ENCODE measurements at regions not wholly inside any gene's neighbourhood (a gene's known extent, or its start where the extent isn't known, plus 50 kb on each side); places are given as distances from the start of the nearest gene placed in this dataset.

DNA sequence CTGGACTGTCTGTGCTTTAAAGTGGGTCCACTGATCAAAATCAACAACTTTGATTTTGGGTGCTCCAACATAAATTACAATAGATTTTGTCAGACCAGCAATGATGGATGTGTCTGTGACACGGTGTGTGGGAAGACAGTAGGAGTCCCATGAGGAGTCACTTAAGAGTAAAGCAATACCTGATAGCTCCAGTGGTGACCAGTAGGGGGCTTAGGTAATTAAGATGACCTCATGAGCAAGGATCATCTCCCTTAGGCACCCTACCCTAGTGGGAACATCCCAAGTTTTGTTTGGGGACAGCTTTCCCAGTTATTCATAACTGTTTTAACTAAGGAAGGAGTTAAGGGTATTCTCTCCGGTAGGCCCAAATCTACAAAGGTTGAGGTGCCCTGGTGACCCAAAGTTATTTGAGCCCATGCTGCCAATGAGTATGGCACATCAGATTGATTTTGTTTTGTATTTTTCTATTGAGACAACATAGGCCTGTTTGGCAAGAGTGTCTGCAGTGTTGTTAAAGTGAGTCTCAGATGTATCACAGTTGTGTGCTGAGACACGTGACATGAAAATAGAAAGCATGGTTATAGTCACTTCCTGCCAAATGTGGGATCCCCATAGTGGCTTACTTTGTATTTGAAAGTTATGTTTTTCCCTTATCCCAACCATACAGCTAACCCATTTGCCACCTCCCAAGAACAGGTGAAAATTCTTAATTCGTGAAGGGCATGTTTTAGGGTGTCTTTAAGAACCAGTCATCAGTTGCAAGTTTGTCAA is 1337.6 kb upstream of the SLC39A10 start:
- Histone ChIP-seq H3K79me2 (ENCODE audit: low read length) (no peaks in the 10 kb centered on the region), H3K4me3 (ENCODE audit: low read length) (no peak overlapping the region), H2AFZ (ENCODE audit: low read length) (no peak overlapping the region), H3K9me2 (replicated peaks; ENCODE audit: insufficient read depth, low read length) (no peaks in the 10 kb centered on the region; the same call in 1 of the 2 replicates), H3F3A (ENCODE audit: insufficient read depth, low read length) (no peaks in the 10 kb centered on the region), H3K4me2 (ENCODE audit: low read depth, low read length) (no peak overlapping the region), H3K27ac (ENCODE audit: low read length) (no peak overlapping the region), H3K4me1 (ENCODE audit: low read length) (no peaks in the 10 kb centered on the region), H3K27me3 (replicated peaks; ENCODE audit: insufficient read depth, low read length) (no peaks in the 10 kb centered on the region), H4K20me1 (ENCODE audit: insufficient read depth, low read length) (no peaks in the 10 kb centered on the region), H3K36me3 (replicated peaks; ENCODE audit: insufficient read depth, low read length) (no peaks in the 10 kb centered on the region), H3K9ac (ENCODE audit: low read length) (no peak overlapping the region), H3K9me3 (replicated peaks; ENCODE audit: insufficient read depth, low read length) (no peaks in the 10 kb centered on the region)
- no peak for TF ChIP-seq EZH2phosphoT487 (IDR thresholded peaks at IDR 0.05; ENCODE audit: low read length)
- TF ChIP-seq EZH2 (optimal IDR thresholded peaks at IDR 0.05; ENCODE audit: low read depth, low read length) = no peak
- TF ChIP-seq CTCF (IDR thresholded peaks at IDR 0.05; ENCODE audit: low read length) = peak; percentile 31
- DNase-seq = no peak

DNA sequence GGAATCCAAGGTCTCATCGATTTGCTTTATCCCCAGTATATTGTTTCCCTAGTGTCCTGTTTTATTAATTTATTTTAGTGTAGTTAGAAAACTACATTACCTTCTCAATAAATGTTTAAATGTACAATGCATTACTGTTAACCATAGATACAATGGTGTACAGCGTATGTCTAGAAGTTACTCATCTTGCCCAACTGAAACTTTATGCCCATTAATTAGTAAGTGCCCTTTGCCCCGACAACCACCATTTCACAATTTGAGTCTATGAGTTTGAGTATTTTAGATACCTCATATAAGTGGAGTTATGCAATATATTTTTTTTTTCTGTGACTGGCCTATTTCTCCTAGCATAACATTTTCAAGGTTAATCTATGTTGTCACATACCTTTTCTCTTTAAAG is 1343.0 kb upstream of the SLC39A10 start:
- Histone ChIP-seq H3K79me2 (ENCODE audit: low read length) (no peaks in the 10 kb centered on the region), H3K36me3 (replicated peaks; ENCODE audit: insufficient read depth, low read length) (no peaks in the 10 kb centered on the region), H3K9ac (ENCODE audit: low read length) (no peak overlapping the region), H3F3A (ENCODE audit: insufficient read depth, low read length) (no peaks in the 10 kb centered on the region), H3K4me1 (ENCODE audit: low read length) (no peaks in the 10 kb centered on the region), H3K4me2 (ENCODE audit: low read depth, low read length) (no peak overlapping the region), H3K27ac (ENCODE audit: low read length) (no peak overlapping the region), H3K27me3 (replicated peaks; ENCODE audit: insufficient read depth, low read length) (no peaks in the 10 kb centered on the region), H3K9me2 (replicated peaks; ENCODE audit: insufficient read depth, low read length) (no peaks in the 10 kb centered on the region; the same call in 1 of the 2 replicates), H4K20me1 (ENCODE audit: insufficient read depth, low read length) (no peaks in the 10 kb centered on the region), H3K9me3 (replicated peaks; ENCODE audit: insufficient read depth, low read length) (no peaks in the 10 kb centered on the region), H3K4me3 (ENCODE audit: low read length) (no peak overlapping the region), H2AFZ (ENCODE audit: low read length) (no peak overlapping the region)
- no peak for DNase-seq
- TF ChIP-seq CTCF (IDR thresholded peaks at IDR 0.05; ENCODE audit: low read length) (no peak), EZH2phosphoT487 (IDR thresholded peaks at IDR 0.05; ENCODE audit: low read length) (no peak), EZH2 (optimal IDR thresholded peaks at IDR 0.05; ENCODE audit: low read depth, low read length) (no peak)

DNA sequence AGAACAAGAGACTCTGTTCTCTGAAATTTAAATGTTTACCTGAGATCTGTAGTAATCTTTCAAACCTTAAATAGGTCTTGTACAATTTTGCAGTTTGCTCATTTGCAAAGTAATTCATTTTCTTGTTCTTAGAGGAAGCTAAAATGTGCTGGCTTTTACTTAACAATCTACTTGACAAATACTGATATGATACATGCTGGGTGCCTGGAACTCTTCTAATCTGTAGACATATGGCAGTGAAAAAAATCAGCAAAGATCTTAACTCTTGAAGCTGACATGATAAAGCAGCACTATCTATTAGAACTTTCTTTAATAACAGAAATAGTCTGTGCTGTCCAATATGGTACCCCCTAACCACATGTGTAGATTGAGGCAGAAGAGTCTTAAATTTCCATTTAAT is 1352.8 kb upstream of the SLC39A10 start:
- Histone ChIP-seq H3K9me3 (replicated peaks; ENCODE audit: insufficient read depth, low read length) (no peaks in the 10 kb centered on the region), H4K20me1 (ENCODE audit: insufficient read depth, low read length) (no peaks in the 10 kb centered on the region), H3K36me3 (replicated peaks; ENCODE audit: insufficient read depth, low read length) (no peaks in the 10 kb centered on the region)

More for the DNA sequence above, 1352.8 kb upstream of the SLC39A10 start:
- no peak overlapping the region for H3K27ac ChIP-seq (ENCODE audit: low read length)
- DNase-seq = no peak
- no peaks in the 10 kb centered on the region for H3K79me2 ChIP-seq (ENCODE audit: low read length)
- no peak overlapping the region for H2AFZ ChIP-seq (ENCODE audit: low read length)
- H3K4me1 ChIP-seq (ENCODE audit: low read length) = no peaks in the 10 kb centered on the region
- no peak overlapping the region for H3K4me2 ChIP-seq (ENCODE audit: low read depth, low read length)
- no peaks in the 10 kb centered on the region for H3F3A ChIP-seq (ENCODE audit: insufficient read depth, low read length)
- H3K4me3 ChIP-seq (ENCODE audit: low read length) = no peak overlapping the region
- no peak overlapping the region for H3K9ac ChIP-seq (ENCODE audit: low read length)
- TF ChIP-seq CTCF (IDR thresholded peaks at IDR 0.05; ENCODE audit: low read length) (no peak), EZH2phosphoT487 (IDR thresholded peaks at IDR 0.05; ENCODE audit: low read length) (no peak), EZH2 (optimal IDR thresholded peaks at IDR 0.05; ENCODE audit: low read depth, low read length) (no peak)
- H3K27me3 ChIP-seq (replicated peaks; ENCODE audit: insufficient read depth, low read length) = no peaks in the 10 kb centered on the region
- no peaks in the 10 kb centered on the region for H3K9me2 ChIP-seq (replicated peaks; ENCODE audit: insufficient read depth, low read length)
